Bronchial epithelial cell (primary cell): ENCODE measurements at regions not wholly inside any gene's neighbourhood (a gene's known extent, or its start where the extent isn't known, plus 50 kb on each side); places are given as distances from the start of the nearest gene placed in this dataset.

Experiments used
- DNase-seq: peaks from one replicate; pipeline ENCODE4 v3.0.0-alpha.2; 2010; ENCODE audit warnings: low read depth
- FAIRE-seq: peaks from 2 replicates; lab custom pipeline; 2011; peaks lifted over from hg19 to GRCh38; lab: Jason Lieb, UNC
- H3K27me3 ChIP-seq: 2 replicates; pipeline ENCODE4 v1.5.1; 2011; ENCODE audit warnings: low read length; ENCODE audit not compliant: control insufficient read depth, insufficient read depth
- H3K36me3 ChIP-seq: 2 replicates; pipeline ENCODE4 v1.5.1; 2011; ENCODE audit warnings: low read length; ENCODE audit not compliant: control insufficient read depth, insufficient read depth
- H3K4me3 ChIP-seq: 2 replicates; pipeline ENCODE4 v1.5.1; 2011; ENCODE audit warnings: mild to moderate bottlenecking, low read depth, low read length, control low read depth
- CTCF ChIP-seq: IDR thresholded peaks from 2 replicates; pipeline ENCODE4 v1.5.1; 2011; ENCODE audit warnings: mild to moderate bottlenecking, moderate library complexity, low read length, control low read depth, inconsistent platforms; ENCODE audit not compliant: insufficient read depth, severe bottlenecking

GRCh38 chr4:4779486-4779885, 80.0 kb upstream of the MSX1 start:
- Histone ChIP-seq H3K27me3 (no peaks in the 10 kb centered on the region), H3K36me3 (no peaks in the 10 kb centered on the region), H3K4me3 (no peak overlapping the region)
- FAIRE-seq (peak; percentile 40), DNase-seq (no peak)
- no peak for TF ChIP-seq CTCF

GRCh38 chr4:4779054-4779453, 80.4 kb upstream of the MSX1 start:
- DNase-seq (no peak), FAIRE-seq (no peak)
- no peaks in the 10 kb centered on the region for H3K27me3 ChIP-seq
- no peak overlapping the region for H3K4me3 ChIP-seq
- no peak for TF ChIP-seq CTCF
- H3K36me3 ChIP-seq: no peaks in the 10 kb centered on the region

- DNase-seq (no peak), FAIRE-seq (no peak)
- H3K4me3 ChIP-seq: no peak overlapping the region
- H3K27me3 ChIP-seq: no peaks in the 10 kb centered on the region
- no peak for TF ChIP-seq CTCF
- H3K36me3 ChIP-seq: no peaks in the 10 kb centered on the region
Observed at GRCh38 chr4:4778554-4778953, 80.9 kb upstream of the MSX1 start.

- no peaks in the 10 kb centered on the region for H3K27me3 ChIP-seq
- TF ChIP-seq CTCF: no peak
- DNase-seq: no peak
- no peak overlapping the region for H3K4me3 ChIP-seq
- no peak for FAIRE-seq
- no peaks in the 10 kb centered on the region for H3K36me3 ChIP-seq
Observed at GRCh38 chr4:4776934-4777333, 82.5 kb upstream of the MSX1 start.

- Histone ChIP-seq H3K27me3 (no peaks in the 10 kb centered on the region), H3K4me3 (no peak overlapping the region), H3K36me3 (no peaks in the 10 kb centered on the region)
- TF ChIP-seq CTCF: no peak
- DNase-seq (no peak), FAIRE-seq (no peak)
Observed at GRCh38 chr4:4776335-4776734, 83.1 kb upstream of the MSX1 start.

- no peak for FAIRE-seq
Observed at GRCh38 chr4:4775493-4776004, 83.9 kb upstream of the MSX1 start.

More at GRCh38 chr4:4775493-4776004, 83.9 kb upstream of the MSX1 start:
- no peaks in the 10 kb centered on the region for H3K27me3 ChIP-seq
- DNase-seq: no peak
- H3K4me3 ChIP-seq: no peak overlapping the region
- no peak for TF ChIP-seq CTCF
- H3K36me3 ChIP-seq: no peaks in the 10 kb centered on the region
